ENCODE measurements at regions not wholly inside any gene's neighbourhood (a gene's known extent, or its start where the extent isn't known, plus 50 kb on each side); places are given as distances from the start of the nearest gene placed in this dataset.

- DNase-seq (ENCODE audit: low spot score), result no peak
Measured at GRCh38 chr2:139293992-139294548, 513.9 kb upstream of the NXPH2 start.

GRCh38 chr2:139281124-139281523, 500.9 kb upstream of the NXPH2 start:
- no peak for DNase-seq (ENCODE audit: low spot score)

- no peak for DNase-seq (ENCODE audit: low spot score)
Measured at GRCh38 chr2:139271879-139272278, 491.7 kb upstream of the NXPH2 start.

GRCh38 chr2:139271149-139271548, 491.0 kb upstream of the NXPH2 start:
- no peak for DNase-seq (ENCODE audit: low spot score)

GRCh38 chr2:139260052-139260430, 479.9 kb upstream of the NXPH2 start:
- DNase-seq (ENCODE audit: low spot score), result no peak

- no peak for DNase-seq (ENCODE audit: low spot score)
Measured at GRCh38 chr2:139259422-139260051, 479.3 kb upstream of the NXPH2 start.

GRCh38 chr2:139241286-139241685, 461.1 kb upstream of the NXPH2 start:
- no peak for DNase-seq (ENCODE audit: low spot score)

- no peak for DNase-seq (ENCODE audit: low spot score)
Measured at GRCh38 chr2:139237023-139237422, 456.8 kb upstream of the NXPH2 start.

- DNase-seq (ENCODE audit: low spot score), result no peak
Measured at GRCh38 chr2:139230881-139231280, 450.7 kb upstream of the NXPH2 start.

GRCh38 chr2:139228276-139228675, 448.1 kb upstream of the NXPH2 start:
- no peak for DNase-seq (ENCODE audit: low spot score)

GRCh38 chr2:139225961-139226360, 445.8 kb upstream of the NXPH2 start:
- DNase-seq (ENCODE audit: low spot score), result no peak

- no peak for DNase-seq (ENCODE audit: low spot score)
Measured at GRCh38 chr2:139218181-139218580, 438.0 kb upstream of the NXPH2 start.

GRCh38 chr2:139217641-139218040, 437.5 kb upstream of the NXPH2 start:
- DNase-seq (ENCODE audit: low spot score), result no peak

- no peak for DNase-seq (ENCODE audit: low spot score)
Measured at GRCh38 chr2:139216435-139216834, 436.2 kb upstream of the NXPH2 start.

GRCh38 chr2:139214801-139215200, 434.6 kb upstream of the NXPH2 start:
- DNase-seq (ENCODE audit: low spot score), result no peak

- DNase-seq (ENCODE audit: low spot score), result no peak
Measured at GRCh38 chr2:139209586-139209985, 429.4 kb upstream of the NXPH2 start.

- DNase-seq (ENCODE audit: low spot score), result no peak
Measured at GRCh38 chr2:139201516-139201915, 421.3 kb upstream of the NXPH2 start.

- no peak for DNase-seq (ENCODE audit: low spot score)
Measured at GRCh38 chr2:139196754-139197153, 416.6 kb upstream of the NXPH2 start.

GRCh38 chr2:139194546-139194945, 414.4 kb upstream of the NXPH2 start:
- no peak for DNase-seq (ENCODE audit: low spot score)

GRCh38 chr2:139177041-139177440, 396.9 kb upstream of the NXPH2 start:
- no peak for DNase-seq (ENCODE audit: low spot score)

- no peak for DNase-seq (ENCODE audit: low spot score)
Measured at GRCh38 chr2:139175510-139175909, 395.3 kb upstream of the NXPH2 start.

GRCh38 chr2:139170406-139170805, 390.2 kb upstream of the NXPH2 start:
- no peak for DNase-seq (ENCODE audit: low spot score)

GRCh38 chr2:139165601-139166000, 385.4 kb upstream of the NXPH2 start:
- DNase-seq (ENCODE audit: low spot score), result no peak

- DNase-seq (ENCODE audit: low spot score), result no peak
Measured at GRCh38 chr2:139165041-139165440, 384.9 kb upstream of the NXPH2 start.
